ENCODE measurements at regions not wholly inside any gene's neighbourhood (a gene's known extent, or its start where the extent isn't known, plus 50 kb on each side); places are given as distances from the start of the nearest gene placed in this dataset.

- DNase-seq (ENCODE audit: low read depth): no peak
These were observed 215.7 kb upstream of the TMC3 start for GRCh38 chr15:81589671-81590070.

- no peak for DNase-seq (ENCODE audit: low read depth)
These were observed 201.6 kb upstream of the TMC3 start for GRCh38 chr15:81575436-81576123.

GRCh38 chr15:81573098-81573746 is 199.2 kb upstream of the TMC3 start:
- DNase-seq (ENCODE audit: low read depth): no peak

GRCh38 chr15:81572190-81572589 is 198.2 kb upstream of the TMC3 start:
- no peak for DNase-seq (ENCODE audit: low read depth)

GRCh38 chr15:81569286-81570080 is 195.5 kb upstream of the TMC3 start:
- no peak for DNase-seq (ENCODE audit: low read depth)

GRCh38 chr15:81567924-81568323 is 193.9 kb upstream of the TMC3 start:
- DNase-seq (ENCODE audit: low read depth): no peak

GRCh38 chr15:81562986-81563385 is 189.0 kb upstream of the TMC3 start:
- DNase-seq (ENCODE audit: low read depth): no peak

GRCh38 chr15:81560405-81560804 is 186.4 kb upstream of the TMC3 start:
- no peak for DNase-seq (ENCODE audit: low read depth)

- no peak for DNase-seq (ENCODE audit: low read depth)
These were observed 184.0 kb upstream of the TMC3 start for GRCh38 chr15:81558056-81558455.

- no peak for DNase-seq (ENCODE audit: low read depth)
These were observed 181.3 kb upstream of the TMC3 start for GRCh38 chr15:81555346-81555745.

- peak; percentile 1 for DNase-seq (ENCODE audit: low read depth)
These were observed 174.5 kb upstream of the TMC3 start for GRCh38 chr15:81548365-81549130.

GRCh38 chr15:81547521-81548132 is 173.6 kb upstream of the TMC3 start:
- DNase-seq (ENCODE audit: low read depth): peak; percentile 0

- no peak for DNase-seq (ENCODE audit: low read depth)
These were observed 170.4 kb upstream of the TMC3 start for GRCh38 chr15:81544385-81544784.

- no peak for DNase-seq (ENCODE audit: low read depth)
These were observed 166.9 kb upstream of the TMC3 start for GRCh38 chr15:81540909-81541308.

GRCh38 chr15:81536356-81536755 is 162.3 kb upstream of the TMC3 start:
- no peak for DNase-seq (ENCODE audit: low read depth)

GRCh38 chr15:81534124-81534523 is 160.1 kb upstream of the TMC3 start:
- DNase-seq (ENCODE audit: low read depth): no peak

- no peak for DNase-seq (ENCODE audit: low read depth)
These were observed 158.0 kb upstream of the TMC3 start for GRCh38 chr15:81532001-81532400.

GRCh38 chr15:81531109-81531592 is 157.1 kb upstream of the TMC3 start:
- DNase-seq (ENCODE audit: low read depth): no peak

GRCh38 chr15:81530271-81530691 is 156.3 kb upstream of the TMC3 start:
- DNase-seq (ENCODE audit: low read depth): no peak

- no peak for DNase-seq (ENCODE audit: low read depth)
These were observed 155.5 kb upstream of the TMC3 start for GRCh38 chr15:81529481-81529880.

GRCh38 chr15:81526029-81526428 is 152.0 kb upstream of the TMC3 start:
- DNase-seq (ENCODE audit: low read depth): no peak

- no peak for DNase-seq (ENCODE audit: low read depth)
These were observed 150.5 kb upstream of the TMC3 start for GRCh38 chr15:81524496-81524895.
